ENCODE measurements at regions not wholly inside any gene's neighbourhood (a gene's known extent, or its start where the extent isn't known, plus 50 kb on each side); places are given as distances from the start of the nearest gene placed in this dataset.

GRCh38 chrX:121781991-121782390 lies 734.6 kb downstream of the GLUD2 start:
- H3K9me3 ChIP-seq (replicated peaks): no peaks in the 10 kb centered on the region
- no peak for DNase-seq (ENCODE audit: low read depth in 1 of 2, low spot score in 2 of 2)

GRCh38 chrX:121782544-121782943 lies 735.1 kb downstream of the GLUD2 start:
- Histone ChIP-seq H3K4me1 (replicated peaks) (no peaks in the 10 kb centered on the region), H3K9me3 (replicated peaks) (no peaks in the 10 kb centered on the region), H3K36me3 (no peaks in the 10 kb centered on the region), H3K27ac (no peak overlapping the region), H3K4me3 (no peak overlapping the region), H3K27me3 (replicated peaks) (no peaks in the 10 kb centered on the region)
- no peak for DNase-seq (ENCODE audit: low read depth in 1 of 2, low spot score in 2 of 2)

More at GRCh38 chrX:121781991-121782390, 734.6 kb downstream of the GLUD2 start:
- Histone ChIP-seq H3K36me3 (no peaks in the 10 kb centered on the region), H3K27me3 (replicated peaks) (no peaks in the 10 kb centered on the region), H3K4me3 (no peak overlapping the region), H3K27ac (no peak overlapping the region), H3K4me1 (replicated peaks) (no peaks in the 10 kb centered on the region)

GRCh38 chrX:121782976-121783375 lies 735.6 kb downstream of the GLUD2 start:
- H3K4me3 ChIP-seq: no peak overlapping the region

GRCh38 chrX:121802881-121803412 lies 755.5 kb downstream of the GLUD2 start:
- Histone ChIP-seq H3K27me3 (replicated peaks) (no peaks in the 10 kb centered on the region), H3K27ac (no peak overlapping the region), H3K9me3 (replicated peaks) (no peaks in the 10 kb centered on the region), H3K4me1 (replicated peaks) (no peaks in the 10 kb centered on the region), H3K4me3 (no peak overlapping the region), H3K36me3 (no peaks in the 10 kb centered on the region)
- DNase-seq (ENCODE audit: low read depth in 1 of 2, low spot score in 2 of 2): no peak

More at GRCh38 chrX:121782976-121783375, 735.6 kb downstream of the GLUD2 start:
- no peaks in the 10 kb centered on the region for H3K27me3 ChIP-seq (replicated peaks)
- no peaks in the 10 kb centered on the region for H3K36me3 ChIP-seq
- H3K9me3 ChIP-seq (replicated peaks): no peaks in the 10 kb centered on the region
- no peak for DNase-seq (ENCODE audit: low read depth in 1 of 2, low spot score in 2 of 2)
- no peaks in the 10 kb centered on the region for H3K4me1 ChIP-seq (replicated peaks)
- H3K27ac ChIP-seq: no peak overlapping the region

GRCh38 chrX:121823406-121823805 lies 776.0 kb downstream of the GLUD2 start:
- no peak for DNase-seq (ENCODE audit: low read depth in 1 of 2, low spot score in 2 of 2)
- H3K27ac ChIP-seq: no peak overlapping the region
- no peaks in the 10 kb centered on the region for H3K4me1 ChIP-seq (replicated peaks)
- H3K27me3 ChIP-seq (replicated peaks): no peaks in the 10 kb centered on the region
- no peaks in the 10 kb centered on the region for H3K9me3 ChIP-seq (replicated peaks)
- H3K4me3 ChIP-seq: no peak overlapping the region
- H3K36me3 ChIP-seq: no peaks in the 10 kb centered on the region

- no peaks in the 10 kb centered on the region for H3K4me1 ChIP-seq (replicated peaks)
- no peaks in the 10 kb centered on the region for H3K36me3 ChIP-seq
- H3K27ac ChIP-seq: no peak overlapping the region
- no peak for DNase-seq (ENCODE audit: low read depth in 1 of 2, low spot score in 2 of 2)
- no peak overlapping the region for H3K4me3 ChIP-seq
- no peaks in the 10 kb centered on the region for H3K27me3 ChIP-seq (replicated peaks)
- H3K9me3 ChIP-seq (replicated peaks): no peaks in the 10 kb centered on the region
These were observed 784.2 kb downstream of the GLUD2 start for GRCh38 chrX:121831601-121832000.

GRCh38 chrX:121832446-121832845 lies 785.0 kb downstream of the GLUD2 start:
- H3K4me3 ChIP-seq: no peak overlapping the region
- no peaks in the 10 kb centered on the region for H3K9me3 ChIP-seq (replicated peaks)
- H3K36me3 ChIP-seq: no peaks in the 10 kb centered on the region
- no peaks in the 10 kb centered on the region for H3K4me1 ChIP-seq (replicated peaks)
- no peaks in the 10 kb centered on the region for H3K27me3 ChIP-seq (replicated peaks)
- no peak for DNase-seq (ENCODE audit: low read depth in 1 of 2, low spot score in 2 of 2)
- no peak overlapping the region for H3K27ac ChIP-seq

- H3K4me3 ChIP-seq: no peak overlapping the region
- H3K4me1 ChIP-seq (replicated peaks): no peaks in the 10 kb centered on the region
- no peaks in the 10 kb centered on the region for H3K36me3 ChIP-seq
- no peak overlapping the region for H3K27ac ChIP-seq
- no peaks in the 10 kb centered on the region for H3K27me3 ChIP-seq (replicated peaks)
- no peak for DNase-seq (ENCODE audit: low read depth in 1 of 2, low spot score in 2 of 2)
- no peaks in the 10 kb centered on the region for H3K9me3 ChIP-seq (replicated peaks)
These were observed 788.6 kb downstream of the GLUD2 start for GRCh38 chrX:121836000-121836399.

GRCh38 chrX:121851033-121851432 lies 803.6 kb downstream of the GLUD2 start:
- Histone ChIP-seq H3K4me1 (replicated peaks) (no peaks in the 10 kb centered on the region), H3K9me3 (replicated peaks) (no peaks in the 10 kb centered on the region), H3K4me3 (no peak overlapping the region), H3K27me3 (replicated peaks) (no peaks in the 10 kb centered on the region), H3K36me3 (no peaks in the 10 kb centered on the region), H3K27ac (no peak overlapping the region)
- no peak for DNase-seq (ENCODE audit: low read depth in 1 of 2, low spot score in 2 of 2)

- DNase-seq (ENCODE audit: low read depth in 1 of 2, low spot score in 2 of 2): no peak
- H3K36me3 ChIP-seq: no peaks in the 10 kb centered on the region
- H3K9me3 ChIP-seq (replicated peaks): no peaks in the 10 kb centered on the region
- H3K27me3 ChIP-seq (replicated peaks): no peaks in the 10 kb centered on the region
- H3K27ac ChIP-seq: no peak overlapping the region
- no peak overlapping the region for H3K4me3 ChIP-seq
- H3K4me1 ChIP-seq (replicated peaks): no peaks in the 10 kb centered on the region
These were observed 806.6 kb downstream of the GLUD2 start for GRCh38 chrX:121853762-121854613.

GRCh38 chrX:121854614-121854911 lies 807.2 kb downstream of the GLUD2 start:
- no peak overlapping the region for H3K4me3 ChIP-seq
- H3K9me3 ChIP-seq (replicated peaks): no peaks in the 10 kb centered on the region
- DNase-seq (ENCODE audit: low read depth in 1 of 2, low spot score in 2 of 2): no peak
- no peaks in the 10 kb centered on the region for H3K4me1 ChIP-seq (replicated peaks)
- H3K36me3 ChIP-seq: no peaks in the 10 kb centered on the region
- H3K27me3 ChIP-seq (replicated peaks): no peaks in the 10 kb centered on the region
- H3K27ac ChIP-seq: no peak overlapping the region

- Histone ChIP-seq H3K9me3 (replicated peaks) (no peaks in the 10 kb centered on the region), H3K27ac (no peak overlapping the region), H3K4me3 (no peak overlapping the region), H3K27me3 (replicated peaks) (no peaks in the 10 kb centered on the region), H3K36me3 (no peaks in the 10 kb centered on the region), H3K4me1 (replicated peaks) (no peaks in the 10 kb centered on the region)
- DNase-seq (ENCODE audit: low read depth in 1 of 2, low spot score in 2 of 2): no peak
These were observed 811.6 kb downstream of the GLUD2 start for GRCh38 chrX:121858867-121859647.

GRCh38 chrX:121863976-121864375 lies 816.6 kb downstream of the GLUD2 start:
- no peaks in the 10 kb centered on the region for H3K36me3 ChIP-seq
- no peak overlapping the region for H3K27ac ChIP-seq
- DNase-seq (ENCODE audit: low read depth in 1 of 2, low spot score in 2 of 2): no peak
- no peaks in the 10 kb centered on the region for H3K4me1 ChIP-seq (replicated peaks)
- H3K27me3 ChIP-seq (replicated peaks): no peaks in the 10 kb centered on the region
- H3K9me3 ChIP-seq (replicated peaks): no peaks in the 10 kb centered on the region
- no peak overlapping the region for H3K4me3 ChIP-seq

GRCh38 chrX:121864561-121864960 lies 817.2 kb downstream of the GLUD2 start:
- no peaks in the 10 kb centered on the region for H3K27me3 ChIP-seq (replicated peaks)
- DNase-seq (ENCODE audit: low read depth in 1 of 2, low spot score in 2 of 2): no peak
- H3K9me3 ChIP-seq (replicated peaks): no peaks in the 10 kb centered on the region
- no peaks in the 10 kb centered on the region for H3K36me3 ChIP-seq
- no peaks in the 10 kb centered on the region for H3K4me1 ChIP-seq (replicated peaks)
- H3K4me3 ChIP-seq: no peak overlapping the region
- no peak overlapping the region for H3K27ac ChIP-seq
